WTC11 (cell line): ENCODE measurements at regions not wholly inside any gene's neighbourhood (a gene's known extent, or its start where the extent isn't known, plus 50 kb on each side); places are given as distances from the start of the nearest gene placed in this dataset.

Source experiments
- ATAC-seq: fragments of 200-7000 bp; cut with Tn5 transposase; 2 replicates; pipeline ENCODE4 v1.10.0; 2021; ENCODE audit warnings: mild to moderate bottlenecking, moderate library complexity
- CTCF ChIA-PET: fragments of 300-600 bp; sonication (Branson Sonifier 250); formaldehyde crosslinking; loops from one replicate; lab custom pipeline; 2021; ENCODE audit warnings: antibody characterized with exemption; lab: Charles Lee
- POLR2A ChIA-PET: fragments of 350-600 bp; sonication (Branson Sonifier 250); formaldehyde crosslinking; loops from one replicate; lab custom pipeline; 2021; ENCODE audit warnings: antibody characterized with exemption; lab: Charles Lee
- DNase-seq: peaks from one replicate; pipeline ENCODE4 v3.0.0; 2021; ENCODE audit warnings: low spot score
- H3K27ac Mint-ChIP-seq: 2 replicates; pipeline ENCODE4 v1.8.0; 2021; ENCODE audit warnings: mixed read lengths
- H3K27me3 Mint-ChIP-seq: 2 replicates; pipeline ENCODE4 v1.8.0; 2021; ENCODE audit warnings: low read depth, mild to moderate bottlenecking, moderate library complexity, mixed read lengths
- H3K36me3 Mint-ChIP-seq: 2 replicates; pipeline ENCODE4 v1.8.0; 2021; ENCODE audit warnings: mixed read lengths
- H3K4me1 Mint-ChIP-seq: 2 replicates; pipeline ENCODE4 v1.8.0; 2022; ENCODE audit warnings: mixed read lengths
- H3K4me3 Mint-ChIP-seq: 2 replicates; pipeline ENCODE4 v1.8.0; 2021; ENCODE audit warnings: mild to moderate bottlenecking, moderate library complexity, mixed read lengths
- H3K9me3 Mint-ChIP-seq: 2 replicates; pipeline ENCODE4 v1.8.0; 2021; ENCODE audit warnings: mixed read lengths
- FOXP1 ChIP-seq: sonication (generic); formaldehyde crosslinking; IDR thresholded peaks from 2 replicates; pipeline ENCODE4 v1.8.0; 2022; ENCODE audit warnings: missing genetic modification reagents, mild to moderate bottlenecking, moderate library complexity, borderline replicate concordance
- IRF2 ChIP-seq: sonication (generic); formaldehyde crosslinking; IDR thresholded peaks from 2 replicates; pipeline ENCODE4 v1.8.0; 2022; ENCODE audit warnings: low read depth, missing genetic modification reagents, borderline replicate concordance
- NFYB ChIP-seq: sonication (generic); formaldehyde crosslinking; conservative IDR thresholded peaks from 2 replicates; pipeline ENCODE4 v1.8.0; 2022; ENCODE audit warnings: low read depth, missing genetic modification reagents
- ZNF232 ChIP-seq: sonication (generic); formaldehyde crosslinking; IDR thresholded peaks from 2 replicates; pipeline ENCODE4 v1.8.0; 2022; ENCODE audit warnings: mild to moderate bottlenecking, missing genetic modification reagents
- TF ChIP-seq, protein P1 (sequence below): fragments of 250-450 bp; sonication (Bioruptor Pico); conservative IDR thresholded peaks from 2 replicates; pipeline ENCODE4 v1.9.0; 2021; ENCODE audit warnings: mild to moderate bottlenecking
- TF ChIP-seq, protein P2 (sequence below): fragments of 250-450 bp; sonication (Bioruptor Pico); IDR thresholded peaks from 2 replicates; pipeline ENCODE4 v1.9.0; 2021; ENCODE audit warnings: mild to moderate bottlenecking
- TF ChIP-seq, protein P3 (sequence below): sonication (generic); formaldehyde crosslinking; IDR thresholded peaks from 2 replicates; pipeline ENCODE4 v1.8.1; 2023; ENCODE audit warnings: mild to moderate bottlenecking, missing genetic modification reagents
- TF ChIP-seq, protein P4 (sequence below): sonication (generic); formaldehyde crosslinking; IDR thresholded peaks from 2 replicates; pipeline ENCODE4 v1.8.0; 2022; ENCODE audit warnings: missing genetic modification reagents
- TF ChIP-seq, protein P5 (sequence below): sonication (generic); formaldehyde crosslinking; IDR thresholded peaks from 2 replicates; pipeline ENCODE4 v1.8.1; 2023; ENCODE audit warnings: mild to moderate bottlenecking, missing genetic modification reagents, borderline replicate concordance
- TF ChIP-seq, protein P6 (sequence below): sonication (generic); formaldehyde crosslinking; conservative IDR thresholded peaks from 2 replicates; pipeline ENCODE4 v1.8.1; 2022; ENCODE audit warnings: mild to moderate bottlenecking, missing genetic modification reagents
- TF ChIP-seq, protein P7 (sequence below): fragments of 250-450 bp; sonication (Bioruptor Pico); IDR thresholded peaks from 2 replicates; pipeline ENCODE4 v1.9.0; 2021; ENCODE audit warnings: moderate library complexity, mild to moderate bottlenecking, inconsistent platforms, borderline replicate concordance

DNA sequence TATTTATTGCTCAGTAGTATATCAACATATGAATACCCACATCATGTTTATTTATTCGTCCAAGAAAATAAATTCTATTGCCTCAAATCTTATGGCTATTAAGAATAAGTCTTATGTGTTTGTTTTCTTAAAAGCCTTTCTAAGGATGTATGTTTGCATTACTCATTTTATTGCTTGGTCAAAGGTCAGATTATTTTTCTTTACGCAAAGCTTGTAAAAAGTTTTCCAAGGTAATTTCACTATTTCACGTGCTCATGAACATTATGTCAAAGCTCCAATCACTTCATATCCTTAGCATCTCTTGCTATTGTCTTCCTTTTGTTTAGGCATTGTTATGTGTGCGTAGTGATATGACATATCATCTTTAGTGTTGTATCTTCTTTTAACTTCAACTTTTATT, 258.5 kb upstream of the FSTL5 start (continued):
- TF ChIP-seq, protein P1, sequence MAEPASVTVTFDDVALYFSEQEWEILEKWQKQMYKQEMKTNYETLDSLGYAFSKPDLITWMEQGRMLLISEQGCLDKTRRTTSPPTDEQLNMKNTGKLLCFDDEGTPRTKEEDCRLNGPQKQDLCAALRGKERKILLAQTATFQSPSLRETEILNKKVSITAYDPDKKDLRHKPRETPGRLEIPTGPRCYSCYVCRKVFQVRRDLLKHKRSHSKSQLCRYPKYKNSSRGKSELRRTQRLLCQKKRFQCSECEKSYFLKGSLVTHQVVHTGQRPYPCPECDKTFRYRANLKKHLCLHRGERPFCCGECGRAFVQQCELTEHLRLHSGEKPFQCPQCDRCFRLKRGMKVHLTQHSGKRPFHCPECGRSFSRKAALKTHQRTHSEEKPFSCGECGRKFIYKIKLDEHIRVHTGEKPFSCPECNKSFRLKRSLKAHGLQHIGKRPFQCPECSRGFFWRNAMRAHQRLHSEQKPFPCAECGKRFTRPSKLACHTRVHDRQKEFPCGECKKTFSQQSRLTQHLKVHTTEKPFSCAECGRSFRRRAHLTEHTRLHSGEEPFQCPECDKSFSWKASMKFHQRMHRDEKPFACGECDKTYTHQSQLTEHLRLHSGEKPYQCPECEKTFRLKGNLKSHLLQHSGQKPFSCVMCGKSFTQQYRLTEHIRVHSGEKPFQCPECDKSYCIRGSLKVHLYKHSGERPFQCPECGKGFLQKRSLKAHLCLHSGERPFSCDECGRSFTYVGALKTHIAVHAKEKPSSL (CRISPR knock-in tag) = no peak

DNA sequence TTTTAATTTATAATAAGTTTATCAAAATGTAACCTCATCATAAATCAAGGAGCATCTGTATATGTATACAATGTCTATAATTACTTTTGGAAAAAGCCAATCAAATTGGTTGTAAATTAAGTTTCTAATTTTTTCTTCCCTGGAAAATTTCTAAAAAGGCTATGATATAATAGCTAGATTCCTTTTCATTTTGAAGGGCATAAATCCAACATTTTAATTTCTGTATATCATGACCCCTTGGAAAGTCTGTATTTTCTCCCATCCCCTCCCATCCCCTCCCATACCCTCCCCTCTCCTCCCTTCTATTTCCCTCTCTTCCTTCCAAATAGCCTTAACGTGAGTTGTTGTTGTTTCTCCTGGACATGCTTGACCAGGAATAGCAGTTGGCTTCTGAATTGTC, 247.1 kb upstream of the FSTL5 start:
- no peaks in the 10 kb centered on the region for H3K4me1 Mint-ChIP-seq
- TF ChIP-seq, protein P2, sequence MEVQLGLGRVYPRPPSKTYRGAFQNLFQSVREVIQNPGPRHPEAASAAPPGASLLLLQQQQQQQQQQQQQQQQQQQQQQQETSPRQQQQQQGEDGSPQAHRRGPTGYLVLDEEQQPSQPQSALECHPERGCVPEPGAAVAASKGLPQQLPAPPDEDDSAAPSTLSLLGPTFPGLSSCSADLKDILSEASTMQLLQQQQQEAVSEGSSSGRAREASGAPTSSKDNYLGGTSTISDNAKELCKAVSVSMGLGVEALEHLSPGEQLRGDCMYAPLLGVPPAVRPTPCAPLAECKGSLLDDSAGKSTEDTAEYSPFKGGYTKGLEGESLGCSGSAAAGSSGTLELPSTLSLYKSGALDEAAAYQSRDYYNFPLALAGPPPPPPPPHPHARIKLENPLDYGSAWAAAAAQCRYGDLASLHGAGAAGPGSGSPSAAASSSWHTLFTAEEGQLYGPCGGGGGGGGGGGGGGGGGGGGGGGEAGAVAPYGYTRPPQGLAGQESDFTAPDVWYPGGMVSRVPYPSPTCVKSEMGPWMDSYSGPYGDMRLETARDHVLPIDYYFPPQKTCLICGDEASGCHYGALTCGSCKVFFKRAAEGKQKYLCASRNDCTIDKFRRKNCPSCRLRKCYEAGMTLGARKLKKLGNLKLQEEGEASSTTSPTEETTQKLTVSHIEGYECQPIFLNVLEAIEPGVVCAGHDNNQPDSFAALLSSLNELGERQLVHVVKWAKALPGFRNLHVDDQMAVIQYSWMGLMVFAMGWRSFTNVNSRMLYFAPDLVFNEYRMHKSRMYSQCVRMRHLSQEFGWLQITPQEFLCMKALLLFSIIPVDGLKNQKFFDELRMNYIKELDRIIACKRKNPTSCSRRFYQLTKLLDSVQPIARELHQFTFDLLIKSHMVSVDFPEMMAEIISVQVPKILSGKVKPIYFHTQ = no peak
- TF ChIP-seq, protein P3, sequence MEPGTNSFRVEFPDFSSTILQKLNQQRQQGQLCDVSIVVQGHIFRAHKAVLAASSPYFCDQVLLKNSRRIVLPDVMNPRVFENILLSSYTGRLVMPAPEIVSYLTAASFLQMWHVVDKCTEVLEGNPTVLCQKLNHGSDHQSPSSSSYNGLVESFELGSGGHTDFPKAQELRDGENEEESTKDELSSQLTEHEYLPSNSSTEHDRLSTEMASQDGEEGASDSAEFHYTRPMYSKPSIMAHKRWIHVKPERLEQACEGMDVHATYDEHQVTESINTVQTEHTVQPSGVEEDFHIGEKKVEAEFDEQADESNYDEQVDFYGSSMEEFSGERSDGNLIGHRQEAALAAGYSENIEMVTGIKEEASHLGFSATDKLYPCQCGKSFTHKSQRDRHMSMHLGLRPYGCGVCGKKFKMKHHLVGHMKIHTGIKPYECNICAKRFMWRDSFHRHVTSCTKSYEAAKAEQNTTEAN (CRISPR knock-in tag) = no peak
- TF ChIP-seq, protein P4, sequence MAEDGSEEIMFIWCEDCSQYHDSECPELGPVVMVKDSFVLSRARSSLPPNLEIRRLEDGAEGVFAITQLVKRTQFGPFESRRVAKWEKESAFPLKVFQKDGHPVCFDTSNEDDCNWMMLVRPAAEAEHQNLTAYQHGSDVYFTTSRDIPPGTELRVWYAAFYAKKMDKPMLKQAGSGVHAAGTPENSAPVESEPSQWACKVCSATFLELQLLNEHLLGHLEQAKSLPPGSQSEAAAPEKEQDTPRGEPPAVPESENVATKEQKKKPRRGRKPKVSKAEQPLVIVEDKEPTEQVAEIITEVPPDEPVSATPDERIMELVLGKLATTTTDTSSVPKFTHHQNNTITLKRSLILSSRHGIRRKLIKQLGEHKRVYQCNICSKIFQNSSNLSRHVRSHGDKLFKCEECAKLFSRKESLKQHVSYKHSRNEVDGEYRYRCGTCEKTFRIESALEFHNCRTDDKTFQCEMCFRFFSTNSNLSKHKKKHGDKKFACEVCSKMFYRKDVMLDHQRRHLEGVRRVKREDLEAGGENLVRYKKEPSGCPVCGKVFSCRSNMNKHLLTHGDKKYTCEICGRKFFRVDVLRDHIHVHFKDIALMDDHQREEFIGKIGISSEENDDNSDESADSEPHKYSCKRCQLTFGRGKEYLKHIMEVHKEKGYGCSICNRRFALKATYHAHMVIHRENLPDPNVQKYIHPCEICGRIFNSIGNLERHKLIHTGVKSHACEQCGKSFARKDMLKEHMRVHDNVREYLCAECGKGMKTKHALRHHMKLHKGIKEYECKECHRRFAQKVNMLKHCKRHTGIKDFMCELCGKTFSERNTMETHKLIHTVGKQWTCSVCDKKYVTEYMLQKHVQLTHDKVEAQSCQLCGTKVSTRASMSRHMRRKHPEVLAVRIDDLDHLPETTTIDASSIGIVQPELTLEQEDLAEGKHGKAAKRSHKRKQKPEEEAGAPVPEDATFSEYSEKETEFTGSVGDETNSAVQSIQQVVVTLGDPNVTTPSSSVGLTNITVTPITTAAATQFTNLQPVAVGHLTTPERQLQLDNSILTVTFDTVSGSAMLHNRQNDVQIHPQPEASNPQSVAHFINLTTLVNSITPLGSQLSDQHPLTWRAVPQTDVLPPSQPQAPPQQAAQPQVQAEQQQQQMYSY (CRISPR knock-in tag) = no peak
- TF ChIP-seq, all 79 proteins: peak for 0
- H3K36me3 Mint-ChIP-seq = no peaks in the 10 kb centered on the region
- ChIA-PET POLR2A (no interaction called here), CTCF (no interaction called here)
- no peak overlapping the region for H3K4me3 Mint-ChIP-seq
- DNase-seq = no peak
- no peaks in the 10 kb centered on the region for H3K27me3 Mint-ChIP-seq
- ATAC-seq = no peak
- no peaks in the 10 kb centered on the region for H3K9me3 Mint-ChIP-seq
- H3K27ac Mint-ChIP-seq = no peak overlapping the region

DNA sequence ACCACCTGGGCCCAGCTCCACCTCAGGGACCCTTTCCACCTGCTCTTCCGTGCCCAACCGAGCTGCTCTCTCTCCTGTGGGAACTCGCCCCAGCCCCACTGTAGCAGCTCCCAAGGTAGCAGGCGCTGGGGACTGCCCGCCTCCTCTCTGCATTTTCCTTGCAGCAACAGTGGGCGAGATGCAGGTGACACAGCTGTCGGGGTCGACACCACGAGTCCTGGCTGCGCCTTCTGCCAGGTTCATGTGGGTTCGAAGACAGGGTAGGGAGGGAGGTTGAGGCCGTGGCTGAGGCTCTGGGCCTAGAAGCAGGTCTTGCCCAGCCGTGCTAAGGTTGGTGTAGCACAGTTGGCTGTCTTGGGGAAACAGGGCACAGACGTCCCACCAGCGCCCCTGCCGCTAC, 245.2 kb upstream of the FSTL5 start:
- H3K36me3 Mint-ChIP-seq = no peaks in the 10 kb centered on the region

DNA sequence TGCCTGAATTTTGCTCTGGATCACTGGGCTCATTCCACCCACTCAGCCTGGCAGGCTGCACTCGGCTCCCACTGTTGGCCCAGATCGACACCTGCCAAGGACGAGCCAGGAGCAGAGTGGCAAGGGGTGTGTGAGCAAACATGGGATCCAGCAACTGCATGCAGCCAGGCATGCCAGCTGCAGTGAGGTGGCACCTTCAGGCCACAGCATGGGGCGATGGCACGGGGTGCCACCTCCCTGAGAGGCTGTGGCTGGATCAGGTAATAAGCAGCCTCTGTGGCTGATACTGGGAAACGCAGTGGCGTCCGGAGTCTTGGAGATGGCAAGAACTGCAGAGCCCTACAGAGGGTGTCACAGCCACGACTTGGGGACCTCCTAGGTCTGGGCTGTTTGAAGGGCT, 244.5 kb upstream of the FSTL5 start:
- H3K27me3 Mint-ChIP-seq = no peaks in the 10 kb centered on the region
- ATAC-seq (no peak), DNase-seq (no peak)
- POLR2A ChIA-PET = no interaction called here
- H3K4me1 Mint-ChIP-seq = no peaks in the 10 kb centered on the region
- CTCF ChIA-PET = no interaction called here
- H3K27ac Mint-ChIP-seq = no peak overlapping the region
- H3K36me3 Mint-ChIP-seq = no peaks in the 10 kb centered on the region
- H3K4me3 Mint-ChIP-seq = no peak overlapping the region
- H3K9me3 Mint-ChIP-seq = no peaks in the 10 kb centered on the region
- TF ChIP-seq IRF2 (CRISPR knock-in tag) = no peak
- TF ChIP-seq, protein P5, sequence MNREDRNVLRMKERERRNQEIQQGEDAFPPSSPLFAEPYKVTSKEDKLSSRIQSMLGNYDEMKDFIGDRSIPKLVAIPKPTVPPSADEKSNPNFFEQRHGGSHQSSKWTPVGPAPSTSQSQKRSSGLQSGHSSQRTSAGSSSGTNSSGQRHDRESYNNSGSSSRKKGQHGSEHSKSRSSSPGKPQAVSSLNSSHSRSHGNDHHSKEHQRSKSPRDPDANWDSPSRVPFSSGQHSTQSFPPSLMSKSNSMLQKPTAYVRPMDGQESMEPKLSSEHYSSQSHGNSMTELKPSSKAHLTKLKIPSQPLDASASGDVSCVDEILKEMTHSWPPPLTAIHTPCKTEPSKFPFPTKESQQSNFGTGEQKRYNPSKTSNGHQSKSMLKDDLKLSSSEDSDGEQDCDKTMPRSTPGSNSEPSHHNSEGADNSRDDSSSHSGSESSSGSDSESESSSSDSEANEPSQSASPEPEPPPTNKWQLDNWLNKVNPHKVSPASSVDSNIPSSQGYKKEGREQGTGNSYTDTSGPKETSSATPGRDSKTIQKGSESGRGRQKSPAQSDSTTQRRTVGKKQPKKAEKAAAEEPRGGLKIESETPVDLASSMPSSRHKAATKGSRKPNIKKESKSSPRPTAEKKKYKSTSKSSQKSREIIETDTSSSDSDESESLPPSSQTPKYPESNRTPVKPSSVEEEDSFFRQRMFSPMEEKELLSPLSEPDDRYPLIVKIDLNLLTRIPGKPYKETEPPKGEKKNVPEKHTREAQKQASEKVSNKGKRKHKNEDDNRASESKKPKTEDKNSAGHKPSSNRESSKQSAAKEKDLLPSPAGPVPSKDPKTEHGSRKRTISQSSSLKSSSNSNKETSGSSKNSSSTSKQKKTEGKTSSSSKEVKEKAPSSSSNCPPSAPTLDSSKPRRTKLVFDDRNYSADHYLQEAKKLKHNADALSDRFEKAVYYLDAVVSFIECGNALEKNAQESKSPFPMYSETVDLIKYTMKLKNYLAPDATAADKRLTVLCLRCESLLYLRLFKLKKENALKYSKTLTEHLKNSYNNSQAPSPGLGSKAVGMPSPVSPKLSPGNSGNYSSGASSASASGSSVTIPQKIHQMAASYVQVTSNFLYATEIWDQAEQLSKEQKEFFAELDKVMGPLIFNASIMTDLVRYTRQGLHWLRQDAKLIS (CRISPR knock-in tag) = no peak
- TF ChIP-seq, protein P6, sequence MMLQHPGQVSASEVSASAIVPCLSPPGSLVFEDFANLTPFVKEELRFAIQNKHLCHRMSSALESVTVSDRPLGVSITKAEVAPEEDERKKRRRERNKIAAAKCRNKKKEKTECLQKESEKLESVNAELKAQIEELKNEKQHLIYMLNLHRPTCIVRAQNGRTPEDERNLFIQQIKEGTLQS (CRISPR knock-in tag) = no peak
- TF ChIP-seq, protein P7, sequence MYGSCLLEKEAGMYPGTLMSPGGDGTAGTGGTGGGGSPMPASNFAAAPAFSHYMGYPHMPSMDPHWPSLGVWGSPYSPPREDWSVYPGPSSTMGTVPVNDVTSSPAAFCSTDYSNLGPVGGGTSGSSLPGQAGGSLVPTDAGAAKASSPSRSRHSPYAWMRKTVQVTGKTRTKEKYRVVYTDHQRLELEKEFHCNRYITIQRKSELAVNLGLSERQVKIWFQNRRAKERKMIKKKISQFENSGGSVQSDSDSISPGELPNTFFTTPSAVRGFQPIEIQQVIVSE = no peak
- no peak for TF ChIP-seq ZNF232 (CRISPR knock-in tag)
- TF ChIP-seq, protein P1 (CRISPR knock-in tag) = no peak

More for the DNA sequence above, 245.2 kb upstream of the FSTL5 start:
- H3K27me3 Mint-ChIP-seq = no peaks in the 10 kb centered on the region
- H3K27ac Mint-ChIP-seq = no peak overlapping the region
- ATAC-seq = peak; percentile 16; the same call in 1 of the 2 replicates
- H3K4me3 Mint-ChIP-seq = no peak overlapping the region
- POLR2A ChIA-PET = no interaction called here
- CTCF ChIA-PET = no interaction called here
- TF ChIP-seq NFYB (CRISPR knock-in tag) = no peak
- no peak for TF ChIP-seq FOXP1 (CRISPR knock-in tag)
- no peak for TF ChIP-seq IRF2 (CRISPR knock-in tag)
- no peak for DNase-seq
- no peaks in the 10 kb centered on the region for H3K9me3 Mint-ChIP-seq
- H3K4me1 Mint-ChIP-seq = no peaks in the 10 kb centered on the region
